Liver (tissue), 8 donors: ENCODE measurements at regions not wholly inside any gene's neighbourhood (a gene's known extent, or its start where the extent isn't known, plus 50 kb on each side); places are given as distances from the start of the nearest gene placed in this dataset.

Experiments
- DNase-seq: peaks from one replicate; pipeline ENCODE4 v3.0.0-alpha.2; 2017; ENCODE audit warnings: low spot score
- H3K27ac ChIP-seq, 2 donors: one replicate each; pipeline ENCODE4 v1.7.0; 2013; ENCODE audit warnings: inconsistent platforms in 2 of 2, low read length in 2 of 2, control low read depth in 1 of 2, low read depth in 1 of 2, mild to moderate bottlenecking in 1 of 2
- H3K27me3 ChIP-seq, 4 donors: one replicate each; pipeline versions ENCODE4 v1.6.1 to v1.7.0; 2013; ENCODE audit warnings: low read length in 3 of 4, inconsistent platforms in 1 of 4, mild to moderate bottlenecking in 1 of 4, moderate library complexity in 1 of 4; ENCODE audit not compliant: control insufficient read depth in 4 of 4, insufficient read depth in 4 of 4
- H3K36me3 ChIP-seq, 4 donors: one replicate each; pipeline versions ENCODE4 v1.6.1 to v1.7.0; 2013; ENCODE audit warnings: low read length in 3 of 4, mild to moderate bottlenecking in 3 of 4, low read depth in 1 of 4, moderate library complexity in 1 of 4; ENCODE audit not compliant: control insufficient read depth in 4 of 4, insufficient read depth in 3 of 4
- H3K4me1 ChIP-seq, 4 donors: one replicate each; pipeline versions ENCODE4 v1.6.1 to v1.7.0; 2013; ENCODE audit warnings: low read length in 3 of 4, mild to moderate bottlenecking in 3 of 4, moderate library complexity in 1 of 4; ENCODE audit not compliant: control insufficient read depth in 4 of 4, insufficient read depth in 4 of 4
- H3K4me3 ChIP-seq, 3 donors: one replicate each; pipeline versions ENCODE4 v1.6.1 to v1.7.0; 2013; ENCODE audit warnings: low read length in 3 of 3, control low read depth in 1 of 3, low read depth in 1 of 3, mild to moderate bottlenecking in 1 of 3
- H3K9ac ChIP-seq, 2 donors: one replicate each; pipeline ENCODE4 v1.7.0; 2013; ENCODE audit warnings: low read length in 2 of 2, mild to moderate bottlenecking in 2 of 2, moderate library complexity in 2 of 2, control low read depth in 1 of 2, low read depth in 1 of 2
- H3K9me3 ChIP-seq, 4 donors: one replicate each; pipeline versions ENCODE4 v1.6.1 to v1.7.0; 2013; ENCODE audit warnings: low read length in 3 of 4; ENCODE audit not compliant: control insufficient read depth in 4 of 4
- ATF3 ChIP-seq: IDR thresholded peaks from 2 replicates; pipeline ENCODE4 v1.6.1; 2016; ENCODE audit warnings: antibody characterized with exemption
- FOXA2 ChIP-seq: IDR thresholded peaks from 2 replicates; pipeline ENCODE4 v1.6.1; 2016; ENCODE audit warnings: antibody characterized with exemption
- GABPA ChIP-seq, 2 donors: IDR thresholded peaks in 1 of 2; conservative IDR thresholded peaks in 1 of 2; 2 replicates each; pipeline ENCODE4 v1.6.1; 2016; ENCODE audit warnings: antibody characterized with exemption in 2 of 2, mild to moderate bottlenecking in 1 of 2, moderate library complexity in 1 of 2
- HNF4A ChIP-seq, 2 donors: conservative IDR thresholded peaks; 2 replicates each; pipeline ENCODE4 v1.6.1; 2016; ENCODE audit warnings: antibody characterized with exemption in 2 of 2, mild to moderate bottlenecking in 2 of 2
- SP1 ChIP-seq: IDR thresholded peaks from 2 replicates; pipeline ENCODE4 v1.6.1; 2018; ENCODE audit warnings: antibody characterized with exemption, mild to moderate bottlenecking
- TAF1 ChIP-seq: conservative IDR thresholded peaks from 2 replicates; pipeline ENCODE4 v1.6.1; 2016; ENCODE audit warnings: antibody characterized with exemption, mild to moderate bottlenecking
- YY1 ChIP-seq: IDR thresholded peaks from 2 replicates; pipeline ENCODE4 v1.6.1; 2016; ENCODE audit warnings: antibody characterized with exemption, mild to moderate bottlenecking
- WGBS: extraction: QIAGEN DNeasy Blood & Tissue Kit; methylation state at CpG from one replicate; pipeline ENCODE4 v1.1.7; 2013; 5-methylcytosine and 5-hydroxymethylcytosine counted together
- TF ChIP-seq, protein P1 (sequence below): fragments of 150-350 bp; IDR thresholded peaks from 2 replicates; pipeline ENCODE4 v1.5.1; 2017; ENCODE audit warnings: improper control_type of control experiment, low read depth, low read length; ENCODE audit not compliant: missing input control
- donor health status: healthy.
- donor health status: healthy.
- donor health status: healthy.
- donor health status: healthy.
- donor health status: healthy.

DNA sequence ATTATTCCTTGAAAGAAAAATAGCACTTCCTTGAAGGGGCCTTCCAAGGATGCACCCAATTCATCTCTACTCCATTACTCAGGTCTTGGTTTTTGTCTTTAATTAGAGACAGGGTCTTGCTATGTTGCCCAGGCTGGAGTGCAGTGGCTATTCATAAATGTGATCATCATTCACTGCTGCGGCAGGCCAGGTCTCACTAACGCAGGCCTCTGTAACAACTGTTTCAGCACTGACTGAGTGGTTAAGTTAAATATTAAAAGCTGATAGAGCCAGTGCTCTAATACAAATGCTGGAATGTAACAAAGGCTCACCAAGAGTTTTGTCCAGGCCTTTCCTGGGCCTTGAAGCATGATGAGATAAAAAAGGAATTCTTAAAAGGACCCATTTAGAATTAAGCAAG, 61.4 kb upstream of the GNAZ start:
- Histone ChIP-seq H3K4me3 (no peak overlapping the region), H3K36me3 (no peaks in the 10 kb centered on the region), H3K4me1 (no peaks in the 10 kb centered on the region), H3K27me3 (peaks cover 0 to 3% (median 0%) of the 10 kb centered on the region in 4 donors), H3K9me3 (no peaks in the 10 kb centered on the region), H3K27ac (no peak overlapping the region), H3K9ac (no peak overlapping the region)
- WGBS = 78% methylated on average over 2 of the region's 2 CpGs
- no peak for DNase-seq
- TF ChIP-seq, protein P1, sequence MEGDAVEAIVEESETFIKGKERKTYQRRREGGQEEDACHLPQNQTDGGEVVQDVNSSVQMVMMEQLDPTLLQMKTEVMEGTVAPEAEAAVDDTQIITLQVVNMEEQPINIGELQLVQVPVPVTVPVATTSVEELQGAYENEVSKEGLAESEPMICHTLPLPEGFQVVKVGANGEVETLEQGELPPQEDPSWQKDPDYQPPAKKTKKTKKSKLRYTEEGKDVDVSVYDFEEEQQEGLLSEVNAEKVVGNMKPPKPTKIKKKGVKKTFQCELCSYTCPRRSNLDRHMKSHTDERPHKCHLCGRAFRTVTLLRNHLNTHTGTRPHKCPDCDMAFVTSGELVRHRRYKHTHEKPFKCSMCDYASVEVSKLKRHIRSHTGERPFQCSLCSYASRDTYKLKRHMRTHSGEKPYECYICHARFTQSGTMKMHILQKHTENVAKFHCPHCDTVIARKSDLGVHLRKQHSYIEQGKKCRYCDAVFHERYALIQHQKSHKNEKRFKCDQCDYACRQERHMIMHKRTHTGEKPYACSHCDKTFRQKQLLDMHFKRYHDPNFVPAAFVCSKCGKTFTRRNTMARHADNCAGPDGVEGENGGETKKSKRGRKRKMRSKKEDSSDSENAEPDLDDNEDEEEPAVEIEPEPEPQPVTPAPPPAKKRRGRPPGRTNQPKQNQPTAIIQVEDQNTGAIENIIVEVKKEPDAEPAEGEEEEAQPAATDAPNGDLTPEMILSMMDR = no peak
- TF ChIP-seq ATF3 (no peak), GABPA (IDR thresholded peaks at IDR 0.05 in 1 of 2, conservative IDR thresholded peaks at IDR 0.05 in 1 of 2) (no peak), HNF4A (conservative IDR thresholded peaks at IDR 0.05) (no peak), SP1 (no peak), FOXA2 (no peak), YY1 (no peak), TAF1 (no peak)
